GM18868 (cell line): ENCODE measurements at regions not wholly inside any gene's neighbourhood (a gene's known extent, or its start where the extent isn't known, plus 50 kb on each side); places are given as distances from the start of the nearest gene placed in this dataset.

Source experiments
- ATAC-seq: cut with Tn5 transposase; IDR thresholded peaks from one replicate; pipeline ENCODE4 v1.9.1; 2021; ENCODE audit warnings: mild to moderate bottlenecking, moderate library complexity; ENCODE audit not compliant: unreplicated experiment

GRCh38 chr13:42658019-42658418 lies 84.1 kb downstream of the TNFSF11 start:
- ATAC-seq, result no peak

GRCh38 chr13:42660333-42660965 lies 86.5 kb downstream of the TNFSF11 start:
- ATAC-seq, result no peak

- ATAC-seq, result no peak
Measured at GRCh38 chr13:42667638-42668037, 93.7 kb downstream of the TNFSF11 start.

GRCh38 chr13:42671502-42671901 lies 97.5 kb downstream of the TNFSF11 start:
- ATAC-seq, result no peak

DNA sequence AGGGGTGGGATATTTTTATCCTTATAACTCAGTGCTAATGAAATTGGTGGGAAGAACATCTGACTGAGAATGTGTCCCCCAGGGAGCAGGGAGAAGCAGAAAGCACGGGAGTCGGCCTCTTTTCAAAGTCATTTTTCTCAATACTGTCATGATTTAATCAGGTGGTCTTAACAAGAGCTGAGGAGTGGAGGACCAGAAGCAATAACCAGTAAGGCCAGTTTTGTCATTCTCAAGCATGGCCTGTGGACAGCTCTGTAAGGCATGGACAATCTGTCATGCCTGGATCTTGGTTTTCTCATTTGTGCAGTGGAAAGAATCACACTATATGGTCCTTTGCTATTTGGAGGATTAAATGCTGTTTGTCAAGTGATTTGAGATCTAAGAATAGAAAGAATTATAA lies 99.7 kb downstream of the TNFSF11 start:
- ATAC-seq, result no peak

DNA sequence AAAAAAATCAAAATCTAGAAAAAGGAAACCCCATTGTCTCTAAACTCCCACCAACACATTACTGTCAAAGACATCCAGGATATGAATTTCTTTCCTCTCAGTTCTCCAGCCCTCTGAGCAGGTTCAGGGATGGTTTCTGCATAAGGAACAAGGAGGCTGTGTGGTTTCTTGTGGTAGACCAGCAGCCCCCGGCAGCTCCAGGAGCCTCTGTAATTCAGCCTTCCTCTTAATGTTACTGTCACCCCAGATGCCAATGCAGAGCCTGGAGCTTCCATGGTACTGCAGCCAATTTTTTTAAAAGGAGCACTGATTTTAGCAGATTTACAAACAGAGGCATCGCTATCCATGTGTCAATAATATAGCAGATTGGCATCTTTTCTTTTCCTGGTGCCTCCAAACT lies 100.6 kb upstream of the FAM216B start:
- no peak for ATAC-seq

DNA sequence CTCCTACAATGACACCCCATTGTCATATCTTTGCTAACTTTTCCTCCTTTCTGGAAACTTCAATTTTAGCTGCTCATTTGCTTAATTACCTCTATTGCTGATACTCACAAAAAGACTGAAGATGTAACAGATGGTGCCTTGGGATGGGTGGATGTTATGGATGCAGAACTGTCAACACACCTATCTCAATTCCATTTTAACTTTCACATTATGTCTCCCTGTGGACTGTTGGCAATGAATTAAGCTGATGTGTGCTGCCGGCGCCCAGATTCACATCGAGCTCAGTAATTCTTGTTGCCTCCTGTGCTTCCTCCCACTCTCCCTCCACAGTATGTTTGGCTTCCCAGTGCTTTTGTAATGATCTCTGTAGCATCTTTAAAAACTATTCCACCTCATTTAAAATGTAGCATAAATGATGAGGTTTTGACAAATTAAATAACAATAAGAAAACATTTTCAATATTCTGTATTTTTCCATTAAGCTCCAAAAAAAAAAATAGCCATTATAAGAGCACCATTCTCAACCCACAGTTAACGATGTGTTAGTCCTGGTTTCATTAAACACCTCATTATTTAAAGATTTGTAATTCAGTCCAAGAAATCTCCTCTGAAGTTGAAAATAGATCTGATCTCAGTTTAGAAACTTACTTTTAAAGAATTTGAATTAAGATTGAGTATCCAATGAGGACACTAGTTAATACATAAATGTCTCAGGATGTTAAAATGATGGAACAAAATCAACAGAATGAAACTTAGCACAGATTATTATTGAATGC lies 99.9 kb upstream of the FAM216B start:
- ATAC-seq, result no peak

GRCh38 chr13:42684226-42684625 lies 97.2 kb upstream of the FAM216B start:
- no peak for ATAC-seq

DNA sequence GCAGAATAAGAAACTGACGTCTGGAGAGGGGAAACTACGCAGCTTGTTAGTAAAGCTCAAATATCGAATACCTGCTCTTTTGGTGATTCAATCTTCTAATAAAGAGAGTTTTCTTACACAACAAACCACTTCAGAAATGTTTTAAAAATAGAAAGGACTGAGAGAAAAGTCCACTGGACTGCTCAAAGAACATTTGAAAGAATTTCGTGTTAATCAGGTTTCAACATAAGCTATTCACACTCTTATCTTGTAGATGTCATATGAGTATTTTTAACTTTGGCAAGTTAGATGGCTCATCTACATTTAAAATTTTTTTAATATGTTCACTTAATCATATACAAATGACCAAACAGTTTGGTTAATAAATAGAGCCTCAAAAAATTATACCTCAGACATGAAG lies 95.6 kb upstream of the FAM216B start:
- no peak for ATAC-seq

GRCh38 chr13:42686165-42686564 lies 95.2 kb upstream of the FAM216B start:
- ATAC-seq, result no peak

GRCh38 chr13:42688821-42689220 lies 92.6 kb upstream of the FAM216B start:
- no peak for ATAC-seq

- ATAC-seq, result no peak
Measured at GRCh38 chr13:42696191-42696590, 85.2 kb upstream of the FAM216B start.

DNA sequence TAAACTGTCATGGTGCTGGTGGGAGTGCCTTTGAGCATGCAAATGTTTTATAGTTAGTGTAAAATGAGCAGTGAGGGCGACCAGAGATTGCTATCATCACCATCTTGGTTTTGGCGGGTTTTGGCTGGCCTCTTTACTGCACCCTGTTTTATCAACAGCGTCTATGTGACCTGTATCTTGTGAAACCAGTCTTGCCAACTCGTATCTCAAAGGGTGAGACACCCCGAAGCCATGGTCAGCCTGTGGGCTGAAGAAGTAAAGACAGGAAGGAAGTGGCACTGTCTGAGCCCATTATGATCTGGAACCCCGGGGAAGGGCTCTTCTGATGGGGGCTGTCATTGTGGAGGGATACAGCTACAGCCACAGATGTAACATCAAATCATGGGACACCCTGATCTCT lies 81.5 kb upstream of the FAM216B start:
- ATAC-seq, result no peak

- ATAC-seq, result no peak
Measured at GRCh38 chr13:42702716-42703115, 78.7 kb upstream of the FAM216B start.

- ATAC-seq, result no peak
Measured at GRCh38 chr13:42703740-42704139, 77.6 kb upstream of the FAM216B start.

DNA sequence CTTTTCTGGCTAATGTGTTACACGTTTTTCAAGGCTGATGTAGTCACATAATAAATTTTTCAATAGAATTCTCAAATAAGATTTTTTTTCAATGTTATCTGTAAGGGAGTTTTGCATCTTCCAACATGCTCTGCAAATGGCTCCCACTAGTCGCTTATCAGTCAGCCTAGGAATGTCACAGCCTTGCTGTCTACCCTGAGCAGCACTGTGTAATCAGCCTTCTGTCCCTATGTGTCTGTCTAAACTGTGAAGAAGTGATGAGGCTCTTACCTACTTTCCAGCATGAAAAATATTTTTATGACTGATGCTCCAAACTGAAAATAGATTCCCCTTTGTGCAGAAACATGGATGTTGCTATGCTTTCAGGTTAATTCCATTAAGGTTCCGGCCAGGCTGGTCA lies 75.1 kb upstream of the FAM216B start:
- no peak for ATAC-seq

GRCh38 chr13:42707048-42707447 lies 74.3 kb upstream of the FAM216B start:
- ATAC-seq, result no peak

DNA sequence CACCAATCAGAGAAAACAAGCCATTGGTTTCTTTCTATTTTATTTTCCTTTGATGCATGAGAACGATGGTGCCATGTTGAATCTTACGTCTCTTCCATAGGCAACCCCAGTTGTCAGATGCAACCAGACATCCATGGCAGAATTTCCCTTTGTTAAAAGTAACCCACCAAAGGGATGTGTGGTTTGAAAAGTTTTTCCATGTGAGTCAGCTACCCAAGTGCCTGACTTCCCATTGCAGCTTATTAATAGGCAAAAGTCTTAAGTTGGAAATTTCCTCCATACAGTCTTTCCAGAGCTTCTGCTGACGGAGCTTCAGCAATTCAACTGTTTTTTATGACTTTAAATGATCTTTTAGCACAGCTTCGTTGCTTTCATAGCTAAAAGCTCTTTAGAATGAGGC lies 73.8 kb upstream of the FAM216B start:
- no peak for ATAC-seq

DNA sequence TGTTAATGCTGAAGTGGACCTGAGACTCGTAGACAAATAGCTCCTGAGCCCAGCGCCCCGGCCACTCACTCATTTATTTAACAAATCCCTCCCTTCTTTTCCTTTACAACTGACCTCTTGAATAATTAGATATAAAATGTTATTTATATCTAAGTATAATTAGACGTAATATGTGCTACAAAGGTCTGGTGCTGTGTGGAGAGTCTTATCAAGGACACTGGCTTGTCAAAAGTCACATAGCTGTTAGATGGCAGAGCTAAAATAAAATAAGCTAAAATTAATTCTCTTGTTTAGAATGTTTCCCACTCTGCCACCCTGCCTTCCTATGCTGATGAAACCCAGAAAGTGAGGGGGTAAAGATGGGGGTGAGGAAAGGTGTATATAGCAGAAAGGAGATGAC lies 73.0 kb upstream of the FAM216B start:
- ATAC-seq, result no peak

- no peak for ATAC-seq
Measured at GRCh38 chr13:42709276-42709675, 72.1 kb upstream of the FAM216B start.

DNA sequence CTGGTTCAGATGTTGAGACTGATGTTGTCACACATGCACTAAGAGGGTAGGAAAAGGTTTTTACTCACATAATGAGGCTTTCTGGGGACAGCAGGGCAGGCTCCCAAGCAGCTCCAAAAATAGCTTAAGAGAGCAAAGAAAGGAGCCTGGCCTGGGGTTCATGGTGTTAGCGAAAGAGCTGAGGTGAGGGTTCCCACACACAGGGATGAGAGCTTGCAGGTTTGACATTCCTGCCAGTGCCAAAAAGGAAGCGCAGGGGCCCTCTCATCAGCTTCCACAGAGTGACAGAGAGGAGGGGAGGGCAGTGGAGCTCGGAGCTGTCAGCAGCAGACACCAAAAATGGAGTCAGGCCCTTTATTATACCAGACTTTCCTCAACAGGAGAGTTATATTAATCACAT lies 65.5 kb upstream of the FAM216B start:
- ATAC-seq, result no peak

GRCh38 chr13:42717176-42717575 lies 64.2 kb upstream of the FAM216B start:
- ATAC-seq, result no peak
